ENCODE measurements at regions not wholly inside any gene's neighbourhood (a gene's known extent, or its start where the extent isn't known, plus 50 kb on each side); places are given as distances from the start of the nearest gene placed in this dataset.

GRCh38 chr5:28388428-28388827 is 1350.0 kb upstream of the CDH9 start:
- ChIA-PET CTCF (interaction anchor here (0.7 kb wide), 1 partner anchor 46 kb away, joined by 3 read pairs; no protein-coding TSS in a partner anchor), POLR2A (no interaction called here)
- no peak for DNase-seq (ENCODE audit: extremely low spot score)
- TF ChIP-seq, protein P1, sequence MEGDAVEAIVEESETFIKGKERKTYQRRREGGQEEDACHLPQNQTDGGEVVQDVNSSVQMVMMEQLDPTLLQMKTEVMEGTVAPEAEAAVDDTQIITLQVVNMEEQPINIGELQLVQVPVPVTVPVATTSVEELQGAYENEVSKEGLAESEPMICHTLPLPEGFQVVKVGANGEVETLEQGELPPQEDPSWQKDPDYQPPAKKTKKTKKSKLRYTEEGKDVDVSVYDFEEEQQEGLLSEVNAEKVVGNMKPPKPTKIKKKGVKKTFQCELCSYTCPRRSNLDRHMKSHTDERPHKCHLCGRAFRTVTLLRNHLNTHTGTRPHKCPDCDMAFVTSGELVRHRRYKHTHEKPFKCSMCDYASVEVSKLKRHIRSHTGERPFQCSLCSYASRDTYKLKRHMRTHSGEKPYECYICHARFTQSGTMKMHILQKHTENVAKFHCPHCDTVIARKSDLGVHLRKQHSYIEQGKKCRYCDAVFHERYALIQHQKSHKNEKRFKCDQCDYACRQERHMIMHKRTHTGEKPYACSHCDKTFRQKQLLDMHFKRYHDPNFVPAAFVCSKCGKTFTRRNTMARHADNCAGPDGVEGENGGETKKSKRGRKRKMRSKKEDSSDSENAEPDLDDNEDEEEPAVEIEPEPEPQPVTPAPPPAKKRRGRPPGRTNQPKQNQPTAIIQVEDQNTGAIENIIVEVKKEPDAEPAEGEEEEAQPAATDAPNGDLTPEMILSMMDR (IDR thresholded peaks at IDR 0.05; ENCODE audit: control extremely low read depth, extremely low read depth, low read depth, missing control alignments) = no peak

DNA sequence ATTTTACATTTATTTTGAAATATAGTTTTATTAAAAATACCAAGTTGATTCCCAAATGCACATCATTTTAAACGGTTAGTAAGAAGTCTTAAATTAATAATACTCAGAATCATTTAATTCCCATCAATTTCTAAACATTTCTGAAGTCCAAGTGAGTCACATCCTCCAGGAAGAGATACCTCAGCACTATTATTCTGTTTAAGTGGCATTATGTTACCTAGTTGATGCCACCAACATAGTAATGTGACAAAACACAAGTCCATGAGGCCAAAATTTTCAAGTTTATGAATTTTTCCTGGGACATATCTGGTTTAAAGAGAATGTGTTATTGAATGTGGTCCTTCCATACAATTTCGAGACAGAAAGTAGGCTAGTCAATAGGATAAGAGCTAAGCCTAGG is 1348.3 kb upstream of the CDH9 start:
- POLR2A ChIA-PET = no interaction called here
- no peak for DNase-seq (ENCODE audit: extremely low spot score)
- CTCF ChIA-PET = no interaction called here
- TF ChIP-seq, protein P1 (IDR thresholded peaks at IDR 0.05; ENCODE audit: control extremely low read depth, extremely low read depth, low read depth, missing control alignments) = no peak

DNA sequence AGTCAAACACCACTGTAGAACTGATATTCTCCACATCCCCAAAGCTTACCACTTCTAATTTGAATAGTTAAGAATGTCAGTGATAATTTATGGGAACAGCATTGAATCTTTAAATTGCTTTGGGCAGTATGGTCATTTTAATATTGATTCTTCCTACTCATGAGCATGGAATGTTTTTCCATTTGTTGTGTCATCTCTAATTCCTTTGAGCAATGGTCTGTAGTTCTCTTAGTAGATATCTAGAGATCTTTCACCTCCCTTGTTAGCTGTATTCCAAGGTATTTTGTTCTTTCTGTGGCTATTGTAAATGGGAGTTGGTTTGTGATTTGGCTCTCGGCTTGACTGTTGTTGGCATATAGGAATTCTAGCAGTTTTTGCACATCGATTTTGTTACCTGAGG is 1341.8 kb upstream of the CDH9 start:
- no peak for DNase-seq (ENCODE audit: extremely low spot score)
- POLR2A ChIA-PET = no interaction called here
- CTCF ChIA-PET = no interaction called here
- TF ChIP-seq, protein P1 (IDR thresholded peaks at IDR 0.05; ENCODE audit: control extremely low read depth, extremely low read depth, low read depth, missing control alignments) = no peak

- DNase-seq (ENCODE audit: extremely low spot score) = no peak
- CTCF ChIA-PET = no interaction called here
- TF ChIP-seq, protein P1 (IDR thresholded peaks at IDR 0.05; ENCODE audit: control extremely low read depth, extremely low read depth, low read depth, missing control alignments) = no peak
- POLR2A ChIA-PET = no interaction called here
Observed at GRCh38 chr5:28374492-28374967, 1336.1 kb upstream of the CDH9 start.

- TF ChIP-seq, protein P1 (IDR thresholded peaks at IDR 0.05; ENCODE audit: control extremely low read depth, extremely low read depth, low read depth, missing control alignments) = no peak
- POLR2A ChIA-PET = no interaction called here
- CTCF ChIA-PET = interaction anchor here (1.1 kb wide), 1 partner anchor 11 kb away, joined by 3 read pairs; no protein-coding TSS in a partner anchor
- no peak for DNase-seq (ENCODE audit: extremely low spot score)
Observed at GRCh38 chr5:28370896-28371295, 1332.5 kb upstream of the CDH9 start.

DNA sequence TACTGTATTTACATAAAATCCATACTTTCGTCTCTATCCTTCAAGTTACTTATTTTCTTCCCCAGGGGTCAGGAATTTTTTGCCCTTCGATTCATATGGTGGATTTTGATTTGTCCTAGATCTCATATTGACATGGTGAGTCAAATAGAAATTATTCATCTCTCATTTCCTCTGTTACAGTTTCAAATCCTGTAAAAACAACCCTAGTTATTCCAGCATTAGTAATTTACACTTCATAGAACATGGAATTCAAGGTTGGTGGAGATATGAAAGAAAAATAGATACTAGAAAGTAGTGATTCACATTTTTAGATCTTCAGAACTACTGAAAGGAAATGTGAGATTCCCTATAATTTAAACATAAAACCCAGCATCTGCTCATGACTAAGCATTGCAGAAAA is 1331.0 kb upstream of the CDH9 start:
- POLR2A ChIA-PET = no interaction called here
- TF ChIP-seq, protein P1 (IDR thresholded peaks at IDR 0.05; ENCODE audit: control extremely low read depth, extremely low read depth, low read depth, missing control alignments) = no peak
- DNase-seq (ENCODE audit: extremely low spot score) = no peak
- CTCF ChIA-PET = no interaction called here

DNA sequence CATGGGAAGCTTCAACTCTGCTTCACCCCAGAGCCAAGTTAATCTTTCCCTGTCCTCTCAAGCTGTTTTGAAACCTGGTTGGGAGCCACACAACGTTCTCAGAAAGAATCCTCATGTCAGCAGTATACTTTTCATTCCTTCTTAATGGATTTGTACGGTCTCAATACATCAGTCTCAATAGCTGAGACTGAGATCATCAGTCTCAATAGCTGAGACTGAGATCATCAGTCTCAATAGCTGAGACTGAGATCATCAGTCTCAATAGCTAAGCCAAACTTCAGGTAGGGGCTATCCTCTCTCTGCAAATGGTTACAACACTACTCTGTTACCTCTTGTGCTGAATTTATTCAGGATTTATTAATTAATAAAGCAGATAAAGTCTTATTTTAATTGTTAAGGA is 1317.4 kb upstream of the CDH9 start:
- no peak for DNase-seq (ENCODE audit: extremely low spot score)
- ChIA-PET CTCF (interaction anchor here (1.3 to 1.4 kb wide), 2 partner anchors 11 to 16 kb away, joined by 3 to 5 read pairs; no protein-coding TSS in a partner anchor), POLR2A (no interaction called here)
- TF ChIP-seq, protein P1 (IDR thresholded peaks at IDR 0.05; ENCODE audit: control extremely low read depth, extremely low read depth, low read depth, missing control alignments) = no peak

Measured in GM10248 (cell line).